ENCODE measurements at regions not wholly inside any gene's neighbourhood (a gene's known extent, or its start where the extent isn't known, plus 50 kb on each side); places are given as distances from the start of the nearest gene placed in this dataset.
"Not testable (repeated sequence)": the region's sequence is repeated elsewhere in the genome, so short reads cannot be mapped to it uniquely, and the experiment has no call there.

DNA sequence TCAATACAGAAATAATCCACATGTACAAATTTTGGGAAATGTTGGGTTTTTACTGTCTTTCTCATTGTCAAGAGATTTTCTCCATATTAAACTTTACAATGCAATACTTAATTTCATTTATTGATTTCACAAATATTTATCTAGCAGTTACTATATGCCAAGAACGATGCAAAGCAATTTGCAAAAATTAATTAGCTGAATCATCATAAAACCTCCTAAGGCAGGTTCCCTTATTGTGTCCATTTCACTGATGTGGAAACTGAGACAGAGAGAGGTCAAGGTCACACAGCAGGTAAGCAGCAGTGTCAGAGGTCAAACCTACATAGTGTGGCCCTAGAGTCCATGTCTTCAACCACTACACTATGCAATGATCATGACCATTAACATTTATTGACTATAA, 286.8 kb upstream of the AUTS2 start:
- DNase-seq: no peak

DNA sequence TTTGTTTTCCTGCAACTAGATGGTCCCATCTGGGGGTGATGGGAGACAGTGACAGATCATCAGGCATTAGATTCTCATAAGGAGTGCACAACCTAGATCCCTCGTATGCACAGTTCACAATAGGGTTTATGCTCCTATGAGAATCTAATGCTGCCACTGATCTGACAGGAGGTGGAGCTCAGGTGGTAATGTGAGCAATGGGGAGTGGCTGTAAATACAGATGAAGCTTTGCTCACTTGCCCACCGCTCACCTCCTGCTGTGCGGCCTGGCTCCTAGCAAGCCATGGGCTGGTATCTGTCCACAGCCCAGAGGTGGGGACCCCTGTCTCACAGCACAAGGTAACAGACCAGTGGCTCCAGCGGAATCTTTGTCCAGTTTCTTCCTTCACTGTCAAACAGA, 284.4 kb upstream of the AUTS2 start:
- not testable (repeated sequence) for DNase-seq

DNA sequence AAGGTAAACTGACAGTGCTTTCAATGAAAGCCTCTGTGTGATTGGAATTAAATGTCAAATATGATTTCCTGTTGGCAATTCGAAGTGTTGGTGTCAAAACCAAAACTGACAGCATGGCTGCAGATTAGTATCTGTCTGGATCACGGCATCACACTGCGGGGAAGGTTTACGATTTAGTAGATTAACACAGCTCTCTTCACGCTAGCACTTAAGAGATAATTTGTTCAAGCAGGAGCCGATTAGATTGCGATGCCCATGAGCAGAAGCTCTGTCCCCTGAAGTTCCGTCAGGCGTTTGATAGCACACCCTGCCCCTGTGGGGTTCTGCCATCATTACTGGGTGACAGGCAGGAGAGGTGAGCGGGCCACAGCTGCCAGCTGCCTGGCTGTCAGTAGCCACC, 279.5 kb upstream of the AUTS2 start:
- no peak for DNase-seq

DNA sequence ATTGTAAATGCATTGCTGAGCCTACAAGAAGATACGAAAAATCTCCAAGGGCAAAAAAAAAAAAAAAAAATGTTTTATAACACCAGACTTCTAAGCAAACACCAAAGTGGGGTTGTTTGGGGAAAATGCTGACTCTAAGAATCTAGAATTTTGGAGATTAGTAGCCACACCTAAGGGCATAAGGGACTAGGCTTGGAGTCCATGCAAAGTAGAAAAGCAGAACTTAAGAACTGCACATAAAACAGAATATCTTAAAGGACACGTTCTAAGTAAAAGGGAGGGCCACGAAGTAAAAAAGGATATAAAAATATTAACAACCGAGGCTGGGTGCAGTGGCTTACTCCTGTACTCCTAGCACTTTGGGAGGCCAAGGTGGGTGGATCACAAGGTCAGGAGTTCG, 269.8 kb upstream of the AUTS2 start:
- DNase-seq: no peak

DNA sequence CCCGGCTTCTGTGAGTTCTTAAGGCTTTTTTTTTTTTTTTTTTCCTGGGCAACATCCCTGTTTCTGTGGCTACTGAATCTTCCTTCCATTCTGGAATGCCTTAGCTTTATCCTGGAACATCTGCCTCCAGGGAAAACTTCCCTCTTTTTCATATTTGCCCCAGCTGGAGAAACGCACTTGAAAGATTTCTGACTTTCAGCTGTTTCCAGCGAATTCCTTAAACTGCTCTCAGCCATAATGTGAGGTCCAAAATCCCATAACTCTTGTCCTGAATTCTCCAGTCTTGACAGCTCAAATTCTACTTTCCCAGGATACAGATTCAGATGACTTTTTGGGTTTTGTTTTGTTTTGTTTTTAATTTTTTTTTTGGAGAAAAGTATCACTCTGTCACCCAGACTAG, 263.6 kb upstream of the AUTS2 start:
- no peak for DNase-seq

DNA sequence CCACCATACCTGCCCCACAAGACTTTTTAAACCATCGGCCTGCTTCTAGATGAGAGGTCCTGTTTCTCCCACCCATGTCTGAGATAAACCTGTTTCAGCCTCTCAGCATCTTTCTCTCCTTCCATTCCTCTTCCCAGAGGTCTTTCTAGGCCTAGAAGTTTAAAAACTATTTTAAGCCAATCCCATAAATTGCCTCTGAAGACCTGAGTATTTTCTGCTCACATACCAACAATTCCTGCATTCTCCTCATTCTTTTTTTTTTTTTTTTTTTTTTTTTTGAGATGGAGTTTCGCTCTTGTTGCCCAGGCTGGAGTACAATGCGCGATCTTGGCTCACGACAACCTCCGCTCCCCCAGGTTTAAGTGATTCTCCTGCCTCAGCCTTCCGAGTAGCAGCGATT, 262.9 kb upstream of the AUTS2 start:
- no peak for DNase-seq

DNA sequence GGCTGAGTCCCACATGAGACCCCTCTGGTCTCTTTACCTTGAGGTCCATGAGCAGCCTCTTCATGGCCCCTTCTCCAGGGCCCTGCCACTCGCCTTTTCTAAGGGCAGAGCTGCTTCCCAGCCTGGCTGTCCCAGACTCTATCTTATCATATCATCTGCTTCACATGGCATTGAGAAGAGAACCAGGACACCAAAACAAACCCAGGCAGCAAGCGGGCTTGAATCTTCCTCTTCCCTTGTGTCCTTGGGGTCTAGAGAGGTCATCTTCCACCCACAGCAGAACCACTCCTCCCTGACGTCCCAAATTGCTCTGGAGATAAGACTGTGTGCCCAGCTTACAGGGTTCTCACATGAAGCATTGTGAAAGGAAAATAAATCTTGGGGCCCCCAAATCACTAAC, 261.3 kb upstream of the AUTS2 start:
- no peak for DNase-seq

DNA sequence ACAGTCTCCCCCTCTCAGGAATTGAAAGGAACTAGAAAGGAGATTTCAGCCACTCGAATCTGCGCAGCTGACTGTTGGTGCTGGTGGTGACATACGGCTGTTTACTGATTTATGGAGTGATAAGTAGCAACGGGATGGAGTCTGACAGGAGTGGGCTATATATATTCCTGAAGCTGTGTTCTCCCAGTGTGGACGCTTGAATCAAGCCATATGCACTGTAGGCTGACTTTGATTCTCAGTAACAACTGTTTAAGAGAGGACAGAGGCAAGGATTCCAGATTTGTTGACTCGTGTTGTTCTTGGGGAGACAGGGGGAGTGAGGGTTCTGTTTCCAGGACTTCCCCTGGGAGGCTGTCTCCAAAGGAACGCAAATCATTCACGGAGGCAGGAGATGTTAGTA, 260.1 kb upstream of the AUTS2 start:
- DNase-seq: no peak

DNA sequence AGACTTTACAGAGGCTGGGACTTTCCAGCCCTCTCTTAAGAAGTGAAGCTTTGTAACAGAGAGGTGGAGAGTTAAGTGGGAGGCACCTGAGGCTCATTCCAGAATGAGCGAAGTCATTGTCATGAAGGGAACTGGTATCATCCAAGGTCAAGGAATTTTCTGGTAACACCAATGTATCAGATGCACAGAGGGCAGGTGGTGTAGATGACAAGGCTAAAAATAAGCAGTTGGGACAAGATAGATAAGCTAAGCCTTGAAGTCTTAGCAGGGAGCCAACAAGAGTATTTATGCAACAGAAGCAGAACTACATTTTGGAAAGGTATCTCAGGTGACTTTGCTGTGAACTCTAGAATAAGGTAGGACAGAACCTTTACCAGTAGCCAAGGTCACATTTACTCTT, 257.0 kb upstream of the AUTS2 start:
- no peak for DNase-seq

DNA sequence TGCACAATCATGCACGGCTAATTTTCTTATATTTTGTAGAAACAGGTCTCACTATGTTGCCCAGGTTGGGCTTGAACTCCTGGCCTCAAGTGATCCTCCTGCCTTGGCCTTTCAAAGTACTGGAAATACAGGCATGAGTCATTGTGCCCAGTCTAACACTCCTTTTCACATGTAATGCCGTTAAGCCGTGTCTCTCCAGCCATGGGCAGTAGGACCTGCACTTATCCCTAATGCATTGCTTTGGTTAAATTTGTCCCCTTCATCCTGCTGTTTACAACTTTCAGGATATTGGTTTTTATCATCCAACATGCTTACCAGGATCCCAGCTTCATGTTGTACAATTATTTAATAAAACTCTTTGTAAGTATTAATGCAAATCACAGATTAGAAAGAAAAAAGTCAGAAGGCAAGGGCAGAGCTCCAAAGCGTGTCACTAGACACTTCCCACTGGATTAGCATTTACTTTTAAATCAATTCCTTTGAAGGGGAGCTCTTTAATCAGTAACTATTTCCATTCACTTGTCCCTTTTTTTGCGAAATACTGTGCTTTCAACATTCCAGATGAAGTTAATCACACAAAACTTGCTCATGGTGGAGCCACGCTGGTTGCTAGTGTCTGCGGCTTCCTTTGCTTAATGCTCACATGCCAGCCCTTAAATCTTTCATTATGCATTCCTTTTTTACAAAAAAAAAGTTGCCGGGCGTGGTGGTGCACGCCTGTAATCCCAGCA, 256.0 kb upstream of the AUTS2 start:
- DNase-seq: no peak

DNA sequence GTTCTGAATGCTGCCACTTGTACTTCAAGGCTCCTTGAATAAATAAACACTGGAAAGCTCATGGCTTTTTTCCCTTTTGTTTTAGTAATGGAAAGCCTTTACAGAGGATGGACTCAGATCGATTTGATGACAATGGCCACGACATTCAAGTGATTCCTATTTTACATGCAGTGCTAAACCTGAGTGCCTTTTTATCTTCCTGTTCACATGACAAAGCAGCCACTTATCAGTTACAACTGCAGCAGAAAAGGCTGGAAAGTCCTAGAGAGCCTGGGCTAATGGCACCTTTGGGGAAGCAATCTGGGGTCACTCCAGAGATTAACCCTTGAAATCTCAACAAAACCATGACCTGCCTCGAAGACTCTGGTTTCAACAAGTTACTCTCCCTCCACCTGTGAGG, 249.0 kb upstream of the AUTS2 start:
- no peak for DNase-seq

DNA sequence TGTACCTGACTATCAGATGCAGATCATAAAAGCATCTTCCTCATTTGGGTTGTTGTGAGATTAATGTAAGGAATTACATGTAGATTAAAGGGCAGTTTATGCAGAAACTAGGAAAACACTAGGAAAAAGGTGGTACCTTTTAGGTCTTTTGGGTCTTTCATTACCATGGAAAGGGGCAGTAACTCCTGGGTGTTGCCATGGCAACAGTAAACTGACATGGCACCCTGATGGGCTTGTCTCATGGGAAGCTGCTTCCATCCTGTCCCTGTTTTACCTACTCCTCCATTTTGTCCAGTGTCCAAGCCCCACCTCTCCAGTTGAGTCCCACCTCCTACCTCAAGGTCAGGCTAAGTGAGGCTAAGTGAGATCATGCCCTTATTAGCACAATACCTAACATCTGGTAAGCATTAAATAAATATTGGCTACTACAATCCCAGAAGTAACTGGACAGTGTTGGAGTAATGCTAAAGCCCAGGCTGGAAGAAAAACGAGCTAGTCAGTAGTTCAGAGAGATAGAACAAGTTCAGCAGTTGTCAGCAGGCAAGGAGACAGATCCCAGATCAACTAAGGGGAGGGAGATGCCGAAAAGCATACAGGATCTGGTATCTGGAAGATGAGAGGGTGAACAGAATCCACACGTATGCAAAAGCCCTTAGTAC, 240.0 kb upstream of the AUTS2 start:
- DNase-seq: no peak

DNA sequence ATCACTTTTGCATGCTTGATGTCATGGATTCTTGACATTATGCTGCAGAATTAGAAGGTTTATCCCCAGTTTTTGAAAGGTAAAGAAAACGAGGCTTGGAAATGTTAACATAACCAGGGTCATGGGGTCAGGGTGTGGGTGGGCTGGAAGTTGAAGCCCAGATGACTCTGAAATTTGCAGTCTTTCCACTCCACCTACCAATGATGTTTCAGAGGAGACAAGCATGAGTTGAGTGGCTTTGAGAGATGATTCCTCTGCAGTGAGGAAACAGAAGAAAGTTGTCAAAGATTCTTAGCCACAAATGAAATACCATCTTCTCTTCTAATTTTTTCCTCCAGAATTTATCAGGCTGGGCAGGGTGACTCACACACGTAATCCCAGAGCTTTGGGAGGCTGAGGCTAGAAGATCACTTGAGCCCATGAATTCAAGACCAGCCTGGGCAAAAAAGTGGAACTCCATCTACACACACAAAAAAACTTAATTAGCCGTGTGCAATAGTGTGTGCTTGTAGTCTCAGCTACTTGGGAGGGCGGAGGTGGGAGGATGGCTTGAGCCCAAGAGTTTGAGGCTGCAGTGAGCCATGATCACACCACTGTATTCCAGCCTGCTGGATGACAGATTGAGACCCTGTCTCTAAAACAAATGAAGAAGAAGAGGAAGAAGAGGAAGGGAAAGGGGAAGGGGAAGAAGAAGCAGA, 239.1 kb upstream of the AUTS2 start:
- no peak for DNase-seq

DNA sequence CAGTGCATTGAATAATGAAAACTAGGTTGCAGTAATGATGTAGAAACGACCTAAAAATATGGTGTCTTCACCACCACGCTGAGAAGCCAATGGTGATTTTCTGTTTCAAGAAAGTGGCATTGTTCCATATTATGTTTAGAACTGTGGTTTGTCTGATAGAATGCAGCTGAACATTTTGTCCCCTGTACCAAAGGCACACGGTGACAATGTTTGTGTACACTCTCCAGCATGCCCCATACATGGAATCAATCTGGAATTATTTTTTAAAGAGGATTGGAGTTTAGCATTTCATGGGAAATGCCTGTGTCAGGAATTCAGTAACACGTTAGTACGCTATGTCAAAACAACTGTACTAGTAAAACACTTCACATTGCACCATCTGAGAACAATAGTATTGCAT, 237.4 kb upstream of the AUTS2 start:
- DNase-seq: no peak

DNA sequence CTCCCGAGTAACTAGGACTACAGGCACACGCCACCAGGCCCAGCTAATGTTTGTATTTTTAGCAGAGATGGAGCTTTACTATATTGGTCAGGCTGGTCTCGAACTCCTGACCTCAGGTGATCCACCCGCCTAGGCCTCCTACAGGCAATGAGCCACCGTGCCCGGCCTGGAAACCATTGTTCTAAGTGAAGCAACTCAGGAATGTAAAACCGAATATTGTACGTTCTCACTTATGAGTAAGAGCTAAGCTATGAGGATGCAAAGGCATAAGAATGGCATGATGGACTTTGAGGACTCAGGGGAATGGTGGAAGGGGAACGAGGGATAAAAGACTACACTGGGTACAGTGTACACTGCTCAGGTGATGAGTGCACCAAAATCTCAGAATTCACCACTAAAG, 235.1 kb upstream of the AUTS2 start:
- DNase-seq: no peak

DNA sequence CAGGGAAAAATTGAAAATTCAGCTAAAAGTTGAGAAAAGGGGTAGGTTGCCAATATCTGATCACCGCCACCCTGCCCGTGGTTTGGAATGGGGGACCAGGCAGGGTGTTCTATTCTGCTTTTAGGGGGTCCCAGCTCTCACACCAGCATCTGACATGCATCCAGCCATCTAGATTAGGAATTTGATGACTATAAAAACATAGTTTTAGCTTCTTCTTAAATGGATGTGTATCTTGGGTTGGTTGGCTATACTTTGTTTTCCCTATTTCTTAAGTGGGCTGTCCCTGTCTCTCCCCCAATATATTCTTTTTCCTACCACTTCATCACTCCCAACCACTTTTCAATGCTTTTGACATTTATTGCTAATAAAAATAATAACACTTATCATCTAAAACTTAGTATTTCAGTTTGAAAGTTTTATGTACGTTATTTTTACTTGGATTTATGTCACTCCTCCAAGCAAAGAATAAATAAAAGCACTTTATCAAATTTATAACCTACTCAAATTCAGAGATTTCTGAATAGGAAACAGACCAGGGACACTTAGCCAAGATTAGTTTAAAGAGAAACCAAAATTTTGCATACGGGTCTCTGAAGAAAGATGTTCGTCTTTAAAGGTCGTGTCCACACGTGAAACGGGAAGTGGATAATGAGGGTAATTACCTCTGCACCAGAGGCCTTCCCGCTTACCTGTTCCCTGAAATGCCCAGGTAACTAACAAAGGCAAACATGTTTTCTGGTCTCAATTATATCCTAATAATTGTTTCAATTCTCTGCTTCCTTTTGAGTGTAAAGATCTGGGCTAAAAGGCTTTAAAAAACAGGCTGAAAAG, 233.2 kb upstream of the AUTS2 start:
- DNase-seq: no peak

DNA sequence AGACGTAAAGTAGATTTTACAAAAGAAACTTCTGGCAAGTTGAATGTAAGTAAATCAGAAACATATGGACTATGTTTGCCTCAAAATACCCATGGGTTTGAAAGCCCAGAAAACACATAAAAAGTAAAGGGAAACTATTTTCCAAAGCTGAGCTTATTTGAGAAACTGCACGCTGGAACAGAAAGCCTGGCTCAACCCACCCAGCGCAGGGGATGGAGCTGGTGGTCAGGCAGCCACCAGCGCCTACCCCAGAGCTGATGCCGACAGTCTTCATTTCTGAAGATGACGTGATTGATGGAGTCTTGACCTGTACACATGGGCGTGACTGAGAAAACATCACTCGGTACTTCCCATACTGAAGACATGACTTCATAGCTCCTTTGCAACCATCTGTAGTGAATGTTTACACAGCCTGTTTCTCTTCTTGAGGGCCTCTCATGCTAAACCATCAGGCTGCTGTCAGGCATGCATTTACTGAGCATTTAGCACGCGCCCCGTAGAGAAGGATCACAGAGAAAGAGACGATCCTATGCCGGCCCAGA, 232.6 kb upstream of the AUTS2 start:
- DNase-seq: no peak

DNA sequence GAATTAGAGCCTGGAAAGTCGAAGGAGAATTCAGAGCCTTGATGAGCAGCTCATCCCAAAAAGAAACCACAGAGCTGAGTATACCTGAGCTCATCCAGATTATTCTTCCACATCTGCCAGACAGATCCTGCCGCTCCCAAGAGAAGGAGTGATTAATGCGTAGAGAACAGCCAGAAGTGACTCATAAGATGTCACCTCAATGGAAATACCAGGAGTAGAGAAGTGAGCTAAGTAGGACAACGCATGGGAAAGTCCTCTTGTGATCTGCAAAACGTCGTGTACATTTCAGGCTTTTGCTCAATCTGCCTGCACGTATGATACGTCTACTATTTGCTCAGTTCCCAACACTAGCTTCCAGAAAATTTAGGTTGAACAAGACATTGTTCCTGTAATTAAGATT, 230.5 kb upstream of the AUTS2 start:
- DNase-seq: no peak

DNA sequence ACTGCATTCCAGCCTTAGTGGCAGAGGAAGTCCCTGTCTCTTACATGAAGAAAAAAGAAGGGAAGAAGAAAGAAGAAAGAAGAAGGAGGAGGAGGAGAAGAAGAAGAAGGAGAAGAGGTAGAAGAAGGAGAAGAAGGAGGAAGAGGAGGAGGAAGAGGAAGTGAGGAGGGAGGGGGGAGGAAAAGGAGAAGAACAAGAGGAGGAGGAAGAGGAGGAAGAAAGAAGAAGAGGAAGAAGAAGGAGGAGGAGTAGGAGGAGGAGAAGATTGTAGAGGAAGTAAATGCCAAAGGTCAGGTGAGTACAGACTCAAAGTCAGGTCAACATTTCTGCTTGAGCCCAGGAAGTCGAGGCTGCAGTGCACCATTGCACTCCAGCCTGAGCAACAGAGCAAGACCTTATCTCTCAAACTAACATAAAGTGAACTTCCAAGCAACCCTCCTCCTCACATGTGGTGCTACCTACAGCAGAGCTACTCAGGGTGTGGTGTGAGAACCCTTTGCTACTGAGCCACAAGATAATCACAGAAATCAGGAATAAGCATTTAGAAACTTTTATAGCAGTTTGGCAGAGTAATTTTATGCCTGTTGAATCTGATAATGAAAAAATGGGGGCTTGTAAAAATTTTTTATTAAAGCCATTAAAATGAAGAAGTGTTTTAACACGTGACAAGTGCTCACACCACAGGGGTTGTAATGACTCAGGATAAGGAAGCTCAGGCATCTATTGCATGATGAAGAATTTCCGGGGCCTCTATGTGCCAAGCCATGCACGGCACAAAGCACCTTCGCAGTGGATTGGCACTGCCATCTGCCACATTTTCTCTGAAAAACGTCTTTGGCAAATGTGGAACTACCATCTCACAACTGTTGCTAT, 224.9 kb upstream of the AUTS2 start:
- DNase-seq: no peak

DNA sequence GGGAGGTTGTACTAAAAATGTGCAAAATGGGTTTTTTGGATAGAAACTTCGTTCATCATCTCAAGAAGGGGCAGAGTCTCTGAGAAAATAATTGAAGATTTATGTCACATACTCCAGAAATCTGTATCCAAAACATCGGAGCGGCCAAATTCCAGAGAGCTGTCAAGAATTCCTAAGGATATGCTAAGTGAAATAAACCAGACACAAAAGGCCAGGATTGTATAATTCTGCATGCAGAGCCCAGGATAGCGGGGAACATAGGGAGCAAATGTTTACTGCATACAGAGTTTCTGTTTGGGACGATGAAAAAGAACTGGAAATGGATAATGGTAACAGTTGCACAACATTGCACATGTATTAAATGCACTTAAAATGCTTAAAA, 224.2 kb upstream of the AUTS2 start:
- DNase-seq: no peak

DNA sequence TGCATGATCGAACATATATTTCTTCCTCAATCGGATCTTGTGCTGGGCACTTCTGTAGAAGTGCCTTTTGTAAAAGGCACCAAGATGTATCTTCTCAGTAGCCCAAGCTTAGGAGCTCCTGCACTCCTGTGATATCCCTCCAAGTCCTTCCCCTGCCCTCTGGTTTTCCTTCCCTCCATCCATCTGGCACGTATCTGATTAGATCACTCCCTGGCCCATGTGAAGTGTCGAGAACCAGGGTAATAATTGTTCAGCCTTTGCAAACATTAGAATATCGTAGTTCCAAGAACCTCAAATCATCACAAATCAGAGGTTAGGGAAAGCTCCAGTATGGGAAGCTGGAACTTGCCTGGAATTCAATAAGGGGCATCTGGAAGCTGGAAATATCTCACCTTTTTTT, 221.1 kb upstream of the AUTS2 start:
- no peak for DNase-seq

DNA sequence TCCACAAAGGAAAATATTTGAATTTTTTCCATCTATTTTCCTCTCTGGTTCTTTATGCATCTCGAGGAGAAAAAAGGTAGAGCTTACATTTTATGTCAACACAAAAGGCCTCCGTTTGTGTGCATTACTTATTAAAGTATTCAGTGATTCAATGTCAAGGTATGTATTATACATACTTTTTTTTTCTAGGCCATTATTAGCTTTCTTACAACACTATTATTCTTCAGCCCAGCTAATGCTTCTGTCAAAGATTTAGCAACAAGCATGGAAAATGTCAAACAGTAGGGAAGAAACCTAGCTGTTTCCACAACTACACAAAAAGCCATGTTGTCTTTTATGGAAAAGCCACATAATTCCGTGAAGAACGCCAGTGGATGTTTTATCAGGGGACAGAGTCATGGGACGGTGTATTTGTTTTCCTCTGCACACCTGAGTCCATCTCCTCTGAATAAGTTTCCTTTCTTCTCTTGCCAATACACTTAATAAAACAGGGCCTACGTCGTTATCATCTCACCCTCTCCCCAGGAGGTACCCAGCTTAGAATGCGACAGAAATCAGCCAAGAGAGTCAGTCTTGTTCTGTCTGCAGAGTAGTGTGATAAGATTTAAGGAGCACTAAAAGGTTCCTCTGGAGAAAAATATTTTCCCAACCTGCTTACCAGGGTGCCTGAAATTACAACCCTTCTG, 209.7 kb upstream of the AUTS2 start:
- no peak for DNase-seq
